Psoas muscle (tissue), 7 donors: ENCODE measurements at regions not wholly inside any gene's neighbourhood (a gene's known extent, or its start where the extent isn't known, plus 50 kb on each side); places are given as distances from the start of the nearest gene placed in this dataset.

Experiments
- ATAC-seq, 4 donors: fragments of 200-7000 bp; cut with Tn5 transposase; one replicate each; pipeline ENCODE4 v1.9.1; 2020; ENCODE audit warnings: moderate library complexity in 3 of 4, mild to moderate bottlenecking in 2 of 4
- DNase-seq, 2 donors: peaks; one replicate each; pipeline ENCODE4 v3.0.0-alpha.2; 2020
- H3K27ac ChIP-seq: fragments of 200-600 bp; one replicate; pipeline ENCODE4 v1.8.0; 2022
- H3K27me3 ChIP-seq, 3 donors: fragments of 200-600 bp in 1 of 3; one replicate each; pipeline versions ENCODE4 v1.6.1 to v1.8.0; 2013 to 2022; ENCODE audit warnings: low read length in 2 of 3, mild to moderate bottlenecking in 2 of 3, moderate library complexity in 1 of 3; ENCODE audit not compliant: insufficient read depth in 3 of 3
- H3K36me3 ChIP-seq, 2 donors: fragments of 200-600 bp in 1 of 2; one replicate each; pipeline versions ENCODE4 v1.6.1 to v1.8.0; 2013 to 2022; ENCODE audit warnings: low read depth in 1 of 2, mild to moderate bottlenecking in 1 of 2, moderate library complexity in 1 of 2; ENCODE audit not compliant: insufficient read depth in 1 of 2
- H3K4me1 ChIP-seq: fragments of 200-600 bp; one replicate; pipeline ENCODE4 v1.8.0; 2022
- H3K4me3 ChIP-seq: fragments of 200-600 bp; one replicate; pipeline ENCODE4 v1.8.0; 2022; ENCODE audit warnings: mild to moderate bottlenecking
- H3K9me3 ChIP-seq: fragments of 200-600 bp; one replicate; pipeline ENCODE4 v1.8.0; 2022
- CTCF ChIP-seq: fragments of 200-600 bp; IDR thresholded peaks from one replicate; pipeline ENCODE4 v1.8.0; 2022; ENCODE audit warnings: antibody characterized with exemption
- WGBS, 3 donors: extraction: QIAGEN DNeasy Blood & Tissue Kit; methylation state at CpG; one replicate each; pipeline versions ENCODE4 v1.1.6 to v1.1.7; 2013; 5-methylcytosine and 5-hydroxymethylcytosine counted together
- intact Hi-C, 2 donors: fragments of 100-400 bp; cut with DNase I; formaldehyde crosslinking; loops; one replicate each; pipeline versions ENCODE4 v1.11.0 to v1.14.2; 2022
- donor health status: healthy with polysubstance abuse.
- donor health status: DM: no; HTN: no; CAD: no; lungs with moderate emphysema.
- donor health status: Bipolar disorder and iron deficiency.
- donor health status: healthy.
- donor health status: DM: yes; HTN: yes; CAD: no.
- donor health status: DM: no; HTN: no; CAD: no.
- donor health status: DM: yes; HTN: yes; CAD: no.

GRCh38 chr15:94937242-94937641, 705.9 kb downstream of the MCTP2 start:
- ATAC-seq, result no peak
- peaks cover 4% of the 10 kb centered on the region for H3K9me3 ChIP-seq
- DNase-seq, result no peak
- no peaks in the 10 kb centered on the region for H3K27me3 ChIP-seq
- H3K4me3 ChIP-seq, result no peak overlapping the region
- 86 to 93% (median 86%) methylated on average over 2 of the region's 2 CpGs for WGBS, 3 donors
- no peak overlapping the region for H3K27ac ChIP-seq
- no peak for TF ChIP-seq CTCF
- H3K4me1 ChIP-seq, result no peaks in the 10 kb centered on the region
- intact Hi-C loops, result no loop called here
- H3K36me3 ChIP-seq, result no peaks in the 10 kb centered on the region

DNA sequence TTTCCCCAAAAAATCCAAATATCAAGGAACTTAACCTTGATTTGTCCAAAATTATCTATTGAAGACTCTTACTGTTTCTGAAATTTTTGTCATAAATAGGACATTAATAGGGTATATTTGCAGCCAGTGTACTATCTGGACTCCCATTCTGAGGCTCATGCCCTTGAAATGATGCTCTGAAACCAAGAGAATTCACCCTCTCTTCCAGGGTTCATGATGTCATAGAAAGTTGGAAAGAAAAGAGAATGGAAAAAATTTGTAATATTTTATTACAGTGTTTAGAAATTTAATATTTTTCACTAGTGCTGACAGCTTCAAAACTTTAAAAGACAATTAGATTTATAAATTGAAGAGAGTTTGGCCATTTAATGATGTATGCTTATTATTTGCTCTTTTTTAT, 712.5 kb downstream of the MCTP2 start:
- H3K27me3 ChIP-seq, result no peaks in the 10 kb centered on the region
- H3K36me3 ChIP-seq, result no peaks in the 10 kb centered on the region
- ATAC-seq (no peak), DNase-seq (no peak)
- H3K4me3 ChIP-seq, result no peak overlapping the region
- TF ChIP-seq CTCF, result no peak
- H3K9me3 ChIP-seq, result peaks cover 4% of the 10 kb centered on the region
- no peak overlapping the region for H3K27ac ChIP-seq
- intact Hi-C loops, result no loop called here
- H3K4me1 ChIP-seq, result no peaks in the 10 kb centered on the region

- TF ChIP-seq CTCF, result no peak
- Histone ChIP-seq H3K9me3 (peaks cover 4% of the 10 kb centered on the region), H3K27me3 (no peaks in the 10 kb centered on the region)
These were observed 720.2 kb downstream of the MCTP2 start for GRCh38 chr15:94951538-94951937.

DNA sequence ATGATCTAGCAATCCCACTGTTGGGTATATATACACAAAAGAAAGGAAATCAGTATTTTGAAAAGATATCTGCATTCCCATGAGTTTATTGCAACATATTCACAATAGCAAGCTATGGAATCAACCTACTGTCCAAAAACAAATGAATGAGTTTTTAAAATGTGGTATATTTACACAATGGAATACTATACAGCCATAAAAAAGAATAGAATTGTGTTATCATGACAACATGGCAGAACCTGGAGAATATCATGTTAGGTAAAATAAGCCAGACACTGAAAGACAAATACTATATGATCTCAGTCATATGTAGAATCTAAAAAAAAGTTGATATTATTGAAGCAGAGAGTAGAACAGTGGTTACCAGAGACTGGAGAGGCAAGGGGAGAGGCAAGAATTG, 732.6 kb downstream of the MCTP2 start:
- Histone ChIP-seq H3K4me1 (no peaks in the 10 kb centered on the region), H3K9me3 (no peaks in the 10 kb centered on the region), H3K4me3 (no peak overlapping the region), H3K27ac (no peak overlapping the region), H3K36me3 (no peaks in the 10 kb centered on the region), H3K27me3 (no peaks in the 10 kb centered on the region)
- no peak for ATAC-seq
- no peak for TF ChIP-seq CTCF
- intact Hi-C loops, result no loop called here
- DNase-seq, result no peak

More at GRCh38 chr15:94951538-94951937, 720.2 kb downstream of the MCTP2 start:
- 62 to 67% (median 63%) methylated on average over 2 of the region's 2 CpGs for WGBS, 3 donors
- ATAC-seq, result no peak
- DNase-seq, result no peak
- intact Hi-C loops, result no loop called here
- no peak overlapping the region for H3K27ac ChIP-seq
- H3K4me3 ChIP-seq, result no peak overlapping the region
- H3K36me3 ChIP-seq, result no peaks in the 10 kb centered on the region
- no peaks in the 10 kb centered on the region for H3K4me1 ChIP-seq

DNA sequence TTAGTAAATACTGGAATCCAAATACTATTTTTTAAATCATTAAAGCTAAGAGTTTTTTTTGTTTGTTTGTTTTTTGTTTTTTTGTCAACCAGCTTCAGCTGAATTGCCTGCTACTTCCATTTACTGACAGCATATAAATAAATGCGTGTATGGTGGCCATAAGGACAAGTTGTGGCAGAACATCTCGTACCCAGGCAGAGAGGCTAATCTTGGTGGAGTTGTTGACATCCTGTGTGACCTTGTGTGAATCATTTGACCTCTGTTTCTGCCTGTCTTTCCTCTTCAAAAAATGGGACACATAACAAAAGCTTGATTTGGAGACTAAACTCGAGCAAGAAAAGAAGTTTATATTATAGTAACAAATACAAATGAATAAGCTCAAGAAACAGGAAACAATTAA, 734.2 kb downstream of the MCTP2 start:
- DNase-seq (no peak), ATAC-seq (no peak)
- Histone ChIP-seq H3K27ac (no peak overlapping the region), H3K36me3 (no peaks in the 10 kb centered on the region), H3K27me3 (no peaks in the 10 kb centered on the region), H3K4me3 (no peak overlapping the region), H3K9me3 (no peaks in the 10 kb centered on the region), H3K4me1 (no peaks in the 10 kb centered on the region)
- no peak for TF ChIP-seq CTCF
- 42 to 57% (median 49%) methylated on average over 3 of the region's 3 CpGs for WGBS, 3 donors
- intact Hi-C loops, result no loop called here
